ENCODE measurements at regions not wholly inside any gene's neighbourhood (a gene's known extent, or its start where the extent isn't known, plus 50 kb on each side); places are given as distances from the start of the nearest gene placed in this dataset.
"Not testable (repeated sequence)": the region's sequence is repeated elsewhere in the genome, so short reads cannot be mapped to it uniquely, and the experiment has no call there.

DNA sequence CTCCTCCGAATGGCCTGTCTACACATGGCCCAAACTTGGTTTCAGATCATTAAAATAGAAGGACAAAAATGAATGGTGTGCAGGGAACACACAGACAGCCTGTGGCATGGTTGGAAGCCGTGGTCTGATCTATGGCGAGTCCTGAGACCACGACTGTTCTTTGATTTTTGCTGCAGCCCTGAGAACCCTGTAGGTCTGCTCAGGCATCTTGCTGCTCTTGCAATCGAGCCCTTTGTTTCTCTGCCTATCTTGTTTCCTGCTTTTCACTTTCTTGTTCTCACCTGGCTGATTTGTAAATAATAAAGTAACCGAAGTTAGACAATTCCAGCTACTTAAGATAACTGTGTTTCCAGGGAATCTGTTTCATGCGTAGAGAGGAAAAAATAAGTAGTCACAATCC is 54.1 kb upstream of the NBPF9 start:
- DNase-seq (ENCODE audit: low read depth in 2 of 2): not testable (repeated sequence)

DNA sequence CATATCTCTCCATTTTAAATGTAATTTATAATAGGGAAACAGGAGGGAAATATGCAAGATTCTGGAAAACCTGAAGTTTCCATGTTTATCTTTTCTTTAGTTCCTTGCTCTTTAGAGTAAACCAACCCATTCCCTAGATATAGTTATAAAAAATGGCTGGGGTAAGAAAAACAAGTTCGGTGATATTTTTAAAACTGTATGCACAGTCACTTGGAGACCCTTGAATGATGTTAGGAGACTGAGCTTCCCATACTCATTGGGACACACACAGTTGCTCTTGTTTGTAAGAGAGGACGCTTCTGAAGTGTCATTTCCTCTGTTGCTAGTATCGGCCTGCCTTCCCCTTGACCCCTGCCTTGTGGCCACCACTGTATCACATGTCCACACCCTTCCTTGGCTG is 55.0 kb upstream of the NBPF9 start:
- DNase-seq (ENCODE audit: low read depth in 2 of 2): not testable (repeated sequence)

DNA sequence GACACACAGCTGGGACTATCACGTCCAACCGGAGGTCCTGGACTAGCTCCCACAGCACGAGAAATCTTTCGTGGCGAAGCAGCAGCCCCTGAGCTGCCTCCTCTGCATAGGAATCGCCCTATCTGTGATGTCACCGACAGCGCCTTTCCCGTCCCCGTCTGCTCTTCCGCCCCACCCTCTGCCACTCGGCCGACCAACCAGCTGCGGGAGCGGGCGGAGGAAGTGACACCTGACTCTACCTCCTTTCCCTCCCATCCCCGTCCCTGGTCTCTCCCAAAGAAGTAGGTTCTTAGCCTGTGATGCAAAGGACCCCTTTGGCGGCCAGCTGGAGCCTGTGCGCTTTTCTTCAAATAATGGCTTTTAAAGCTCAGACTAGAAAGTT is 59.7 kb upstream of the NBPF9 start:
- DNase-seq (ENCODE audit: low read depth in 2 of 2): not testable (repeated sequence)

DNA sequence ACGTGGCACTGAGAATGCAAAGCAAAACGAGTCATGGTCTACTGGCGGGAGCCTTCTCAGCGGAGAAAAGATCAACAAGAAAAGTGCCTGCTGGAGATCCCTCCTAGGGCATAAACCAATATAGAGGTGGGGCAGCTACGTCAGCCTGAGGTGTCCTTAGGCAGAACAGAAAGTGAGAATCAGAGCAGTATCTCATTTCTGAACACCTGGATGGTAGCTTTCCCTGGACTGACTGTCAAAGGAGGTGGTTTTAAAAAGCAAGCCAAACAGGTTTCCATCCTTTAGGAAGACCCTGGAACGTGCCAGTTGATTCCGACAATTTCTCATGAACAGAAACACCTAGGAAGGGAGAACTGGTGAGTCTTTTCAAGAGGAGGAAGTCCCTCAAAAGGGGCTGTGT is 71.4 kb upstream of the NBPF9 start:
- DNase-seq (ENCODE audit: low read depth in 2 of 2): not testable (repeated sequence)

DNA sequence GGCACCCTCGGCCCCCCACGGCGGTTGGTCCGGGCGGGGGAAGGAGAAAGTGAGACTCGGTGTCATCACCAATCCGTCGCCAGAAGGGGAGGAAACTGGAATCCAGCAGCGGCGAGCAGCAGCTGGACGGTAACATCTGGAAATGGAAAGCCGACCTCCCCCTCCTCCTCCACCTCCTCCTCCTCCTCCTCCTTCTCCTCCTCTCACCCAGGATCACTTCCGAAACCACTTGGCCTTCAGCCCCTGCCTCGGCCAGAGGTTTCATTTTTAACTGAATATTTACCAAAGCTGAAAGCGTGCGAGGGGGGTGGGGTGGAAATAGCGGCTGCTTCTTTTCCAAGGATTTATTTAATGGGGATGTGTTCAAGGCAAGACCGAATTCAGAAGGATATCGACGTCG is 72.5 kb upstream of the NBPF9 start:
- not testable (repeated sequence) for DNase-seq (ENCODE audit: low read depth in 2 of 2)

DNA sequence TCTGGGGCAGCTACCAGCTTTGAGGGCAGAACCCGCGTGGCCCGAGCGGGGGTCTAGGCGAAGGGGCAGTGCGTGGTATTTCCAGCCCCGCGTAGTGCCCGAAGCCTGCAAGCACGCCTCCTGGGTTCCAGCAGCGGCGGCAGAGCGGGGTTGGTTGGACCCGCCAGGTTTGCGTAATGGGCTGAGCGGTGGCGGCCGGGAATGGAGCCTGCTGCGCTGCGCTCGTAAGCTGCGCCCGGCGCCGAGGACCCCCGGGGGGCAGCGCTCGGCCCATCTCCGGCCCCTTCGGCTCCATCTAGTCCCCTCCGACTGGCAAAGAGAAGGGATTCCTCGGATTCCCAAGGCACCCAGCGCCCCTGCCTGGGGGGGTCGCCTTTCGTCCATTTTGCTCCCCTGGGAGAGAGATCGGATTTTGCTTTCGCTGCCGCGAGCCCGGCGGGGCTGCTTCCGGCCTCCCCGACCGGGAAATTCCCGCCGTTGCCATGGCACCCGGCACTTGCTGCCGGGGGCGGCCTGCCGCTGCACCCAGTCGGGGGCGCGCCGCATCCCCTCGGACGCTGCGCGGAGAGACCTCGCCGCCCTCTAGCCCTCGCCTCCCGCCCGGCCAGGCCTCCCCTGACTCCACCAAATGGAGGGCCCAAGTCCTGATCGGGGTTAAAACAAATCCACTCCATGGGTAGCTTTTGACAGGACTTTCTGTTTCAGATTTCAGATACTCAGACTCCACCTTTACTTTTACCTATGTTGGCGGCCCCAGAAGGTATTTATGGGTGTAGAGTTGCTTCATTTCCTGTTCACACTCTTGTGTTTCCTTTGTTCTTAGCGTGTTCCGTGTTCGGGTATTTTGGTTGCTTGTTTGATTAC is 73.3 kb upstream of the NBPF9 start:
- peak in 1 of 2 experiments; percentile 8 for DNase-seq (ENCODE audit: low read depth in 2 of 2)

DNA sequence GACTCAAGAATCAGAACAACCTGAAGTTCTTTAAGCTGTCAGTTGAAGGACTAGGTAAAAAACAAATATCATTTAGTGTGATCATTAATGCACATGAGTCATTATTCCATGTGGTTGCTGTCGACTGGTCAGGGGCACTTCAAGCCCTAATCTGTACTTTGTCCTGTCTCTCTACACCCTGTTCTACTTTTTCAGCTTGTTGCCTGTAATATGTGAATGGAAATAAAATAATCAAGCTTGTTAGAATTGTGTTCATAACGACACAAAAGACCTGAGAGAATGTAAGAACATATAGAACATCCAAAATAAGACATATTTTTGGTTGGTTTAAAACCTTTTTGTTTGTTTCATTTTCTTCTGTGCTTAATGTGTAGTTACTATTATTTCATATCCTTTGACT is 87.4 kb upstream of the NBPF9 start:
- DNase-seq (ENCODE audit: low read depth in 2 of 2): not testable (repeated sequence)

DNA sequence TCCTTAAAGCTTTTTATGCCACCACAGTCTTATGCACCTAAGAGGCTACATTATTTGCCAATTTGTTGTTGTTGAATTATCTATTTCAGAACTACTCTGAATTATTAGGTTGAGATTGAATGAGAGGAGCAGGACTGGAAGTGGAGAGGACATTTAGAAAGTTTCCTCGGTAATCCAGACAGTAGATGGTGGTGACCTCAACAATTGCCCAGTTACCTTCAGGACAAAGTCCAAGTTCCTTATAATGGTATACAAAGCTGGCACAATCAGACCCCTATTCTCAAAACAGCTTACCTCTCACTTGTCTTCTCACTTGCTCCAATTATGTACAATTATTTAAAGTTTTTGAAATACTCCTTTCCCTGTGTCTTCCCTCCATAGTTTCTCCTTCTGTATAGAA is 93.3 kb upstream of the NBPF9 start:
- DNase-seq (ENCODE audit: low read depth in 2 of 2): not testable (repeated sequence)

DNA sequence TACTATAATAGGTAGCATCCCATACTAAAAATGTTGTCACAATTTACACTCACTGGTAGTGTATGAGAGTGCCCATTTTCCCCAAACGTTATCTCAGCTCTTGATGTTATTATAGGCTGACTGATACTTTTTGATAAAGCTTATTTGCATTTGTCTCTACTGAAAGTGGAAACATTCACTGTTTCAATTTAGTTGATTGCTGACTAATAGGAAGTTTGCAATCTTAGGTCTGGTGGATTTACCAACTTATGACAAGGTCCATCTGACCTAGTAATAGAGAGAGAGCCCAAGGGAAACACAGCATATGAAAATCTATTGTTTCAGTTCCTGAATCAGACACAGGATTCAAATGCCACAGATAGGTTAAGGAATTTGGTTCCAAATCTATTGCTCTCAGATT is 97.2 kb upstream of the NBPF9 start:
- DNase-seq (ENCODE audit: low read depth in 2 of 2): not testable (repeated sequence)

DNA sequence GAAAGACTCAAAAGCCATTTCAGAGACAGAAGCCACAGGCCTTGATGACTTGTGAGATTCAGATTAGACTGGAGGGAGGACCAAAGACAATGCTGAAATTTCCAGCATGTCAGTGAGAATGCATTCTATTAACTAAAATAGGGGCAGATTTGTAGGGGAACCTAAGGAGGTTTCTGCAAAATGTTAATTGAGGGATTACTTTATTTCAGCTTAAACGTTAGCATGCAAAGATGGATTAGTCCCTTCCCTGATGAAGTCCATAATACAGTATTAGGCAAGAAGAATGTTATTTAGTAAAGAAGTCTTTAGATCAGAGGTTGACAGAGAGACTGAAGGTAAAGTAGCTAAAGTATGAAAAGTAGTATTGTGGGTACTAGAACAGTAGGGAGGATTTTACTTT is 98.9 kb upstream of the NBPF9 start:
- not testable (repeated sequence) for DNase-seq (ENCODE audit: low read depth in 2 of 2)

DNA sequence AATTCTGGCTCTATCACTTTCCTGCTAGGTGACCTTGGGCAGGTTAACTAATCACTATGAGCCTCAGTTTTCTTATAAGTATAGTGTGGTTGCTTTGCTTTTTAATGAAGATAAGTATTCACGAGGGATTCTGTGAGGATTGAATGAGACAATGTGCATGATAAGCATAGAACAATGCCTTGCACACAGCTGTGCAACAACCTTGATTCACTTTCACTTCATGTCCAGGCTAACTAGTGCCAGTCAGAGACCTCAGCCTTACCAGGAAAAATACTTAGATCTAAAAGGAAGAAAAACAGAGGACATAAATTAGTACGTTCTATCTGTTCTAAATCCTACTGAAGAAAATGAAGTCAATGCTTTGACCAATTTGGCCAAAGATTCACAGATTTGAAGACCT is 101.0 kb upstream of the NBPF9 start:
- not testable (repeated sequence) for DNase-seq (ENCODE audit: low read depth in 2 of 2)

DNA sequence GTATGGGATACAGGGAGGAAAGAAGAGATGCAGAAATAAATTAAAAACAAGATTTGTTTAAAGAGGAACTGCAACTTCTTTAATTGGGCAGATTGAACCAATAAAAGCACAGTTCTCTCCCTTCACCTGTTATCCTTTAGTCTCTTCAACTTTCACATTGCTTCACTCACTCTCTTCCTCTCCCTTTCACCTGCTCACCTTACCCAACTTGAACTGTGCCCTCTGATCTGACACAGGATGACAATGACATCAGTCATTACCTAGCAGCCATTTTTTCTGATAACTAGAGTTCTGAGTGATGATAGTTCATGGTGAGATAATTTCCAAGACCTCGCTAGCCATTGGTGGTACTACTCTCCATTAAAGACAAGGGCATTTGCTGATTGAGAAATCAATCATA is 105.5 kb upstream of the NBPF9 start:
- DNase-seq (ENCODE audit: low read depth in 2 of 2): not testable (repeated sequence)

DNA sequence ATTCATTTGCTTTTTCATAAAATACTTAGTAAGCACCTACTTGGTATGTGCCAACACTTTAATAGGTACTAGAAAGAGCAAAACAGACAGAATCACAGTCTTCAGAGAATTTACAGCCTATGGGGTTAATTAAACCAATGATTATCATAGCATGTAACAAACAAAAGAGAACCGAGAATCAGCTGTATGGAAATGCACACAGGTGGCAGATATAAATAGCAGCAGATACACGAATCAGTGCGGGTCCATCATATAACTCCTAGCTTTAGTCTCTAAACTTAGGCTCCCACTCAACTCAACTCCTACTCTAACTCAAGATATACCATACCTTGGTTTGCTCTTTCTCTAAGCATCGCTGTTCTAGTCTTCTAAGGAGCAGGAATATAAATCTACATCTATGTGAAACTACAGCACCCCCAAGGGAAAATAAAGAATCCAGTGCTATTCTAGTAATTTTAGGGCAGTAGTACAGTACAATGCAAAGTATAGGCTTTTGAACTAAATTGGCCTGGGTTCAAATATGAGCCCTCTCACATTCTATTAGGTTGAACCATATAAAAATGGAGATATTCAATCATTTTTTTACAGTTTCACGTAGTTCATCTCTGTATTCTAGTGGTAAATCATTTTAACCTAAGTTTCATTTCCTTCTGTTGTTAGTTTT is 108.5 kb upstream of the NBPF9 start:
- not testable (repeated sequence) for DNase-seq (ENCODE audit: low read depth in 2 of 2)

DNA sequence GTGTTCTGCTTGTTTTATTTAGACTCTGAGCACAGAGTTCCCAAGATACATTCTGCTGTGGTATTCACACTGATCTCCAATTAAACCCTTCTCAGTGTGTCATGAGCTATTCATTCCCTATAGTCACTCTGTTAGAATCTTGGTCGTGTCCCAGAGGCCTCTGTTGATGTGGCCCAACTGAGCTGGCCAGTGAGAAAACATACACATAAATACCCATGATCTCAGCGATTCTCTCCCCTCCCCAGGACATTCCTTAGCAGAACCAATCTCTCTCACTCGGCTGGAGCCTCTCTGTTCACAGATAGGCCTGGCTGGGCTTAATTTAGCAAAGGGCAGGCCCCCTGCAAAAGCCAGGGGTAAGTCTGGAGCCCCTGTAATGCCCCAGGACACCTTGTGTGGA is 109.6 kb upstream of the NBPF9 start:
- DNase-seq (ENCODE audit: low read depth in 2 of 2): not testable (repeated sequence)

DNA sequence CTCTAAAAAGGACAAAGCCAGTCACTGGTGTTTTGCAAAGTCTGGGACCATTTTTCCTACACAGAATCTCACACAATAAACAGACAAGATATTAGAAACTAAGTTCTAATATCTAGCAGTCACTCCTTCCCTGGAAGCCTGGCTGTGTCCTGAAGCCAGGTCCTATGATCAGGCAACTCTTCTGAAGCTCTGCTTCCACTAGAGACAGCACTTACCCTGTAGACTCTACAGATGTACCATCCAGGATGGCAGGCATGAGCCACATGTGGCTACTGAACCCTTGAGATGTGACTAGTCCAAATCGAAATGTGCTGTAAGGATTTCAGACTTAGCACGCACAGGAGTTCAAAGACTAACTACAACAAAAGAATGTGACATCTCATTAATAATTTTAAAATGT is 110.3 kb upstream of the NBPF9 start:
- not testable (repeated sequence) for DNase-seq (ENCODE audit: low read depth in 2 of 2)

DNA sequence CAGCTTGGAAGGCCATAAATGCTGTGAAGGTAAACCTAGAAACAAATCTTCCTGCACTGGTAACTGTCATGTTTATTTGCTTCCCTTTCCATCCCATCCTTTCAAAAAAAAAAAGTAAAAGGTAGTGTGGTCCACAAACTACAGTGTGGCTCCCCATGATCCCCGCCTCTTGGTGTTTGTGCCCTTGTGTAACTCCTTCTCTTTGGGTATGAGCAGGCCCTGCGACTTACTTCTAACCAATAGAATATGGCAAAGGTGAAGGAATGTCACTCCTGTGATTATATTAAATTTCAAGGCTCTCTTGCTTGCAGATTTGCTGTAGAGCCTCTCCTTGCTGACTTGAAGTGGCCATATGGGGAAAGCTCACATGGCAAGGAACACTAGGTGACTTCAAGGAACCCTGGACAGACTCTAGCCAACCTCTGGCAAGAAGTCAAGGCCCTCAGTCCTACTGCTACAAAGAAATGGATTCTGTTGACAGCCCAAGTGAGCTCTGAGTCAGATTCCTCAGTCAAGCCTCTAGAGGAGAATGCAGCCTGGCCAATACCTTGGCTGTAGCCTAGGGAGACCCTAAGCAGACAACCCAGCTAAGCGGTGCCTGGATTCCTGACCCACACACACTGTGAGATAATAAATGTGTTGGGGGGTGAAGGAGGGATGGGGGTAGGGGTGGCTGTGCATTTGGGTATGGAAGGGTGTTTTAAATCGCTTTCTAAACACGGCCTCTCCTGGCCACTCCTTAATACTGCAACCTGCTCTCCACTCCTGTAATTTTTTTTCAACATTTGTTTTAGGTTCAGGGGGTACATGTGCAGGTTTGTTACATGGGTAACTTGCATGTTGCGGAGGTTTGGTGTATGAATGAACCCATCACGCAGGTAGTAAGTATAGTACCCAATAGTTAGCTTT is 115.0 kb upstream of the NBPF9 start:
- not testable (repeated sequence) for DNase-seq (ENCODE audit: low read depth in 2 of 2)

DNA sequence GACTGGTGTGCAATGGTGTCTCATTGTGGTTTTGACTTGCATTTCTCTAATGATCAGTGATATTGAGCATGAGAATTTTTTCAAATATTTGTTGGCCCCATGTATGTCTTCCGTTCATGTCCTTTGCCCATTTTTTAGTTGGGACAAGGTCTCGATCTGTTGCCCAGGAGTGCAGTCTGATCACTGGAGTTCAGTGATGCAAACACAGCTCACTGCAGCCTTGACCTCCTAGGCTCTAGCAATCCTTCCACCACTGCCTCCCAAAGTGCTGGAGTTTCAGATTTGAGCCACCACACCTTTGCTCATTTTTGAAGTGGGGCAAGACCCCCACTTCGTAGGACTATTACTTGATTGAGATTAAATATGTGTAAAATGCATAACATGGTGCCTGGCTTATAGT is 116.2 kb upstream of the NBPF9 start:
- not testable (repeated sequence) for DNase-seq (ENCODE audit: low read depth in 2 of 2)

DNA sequence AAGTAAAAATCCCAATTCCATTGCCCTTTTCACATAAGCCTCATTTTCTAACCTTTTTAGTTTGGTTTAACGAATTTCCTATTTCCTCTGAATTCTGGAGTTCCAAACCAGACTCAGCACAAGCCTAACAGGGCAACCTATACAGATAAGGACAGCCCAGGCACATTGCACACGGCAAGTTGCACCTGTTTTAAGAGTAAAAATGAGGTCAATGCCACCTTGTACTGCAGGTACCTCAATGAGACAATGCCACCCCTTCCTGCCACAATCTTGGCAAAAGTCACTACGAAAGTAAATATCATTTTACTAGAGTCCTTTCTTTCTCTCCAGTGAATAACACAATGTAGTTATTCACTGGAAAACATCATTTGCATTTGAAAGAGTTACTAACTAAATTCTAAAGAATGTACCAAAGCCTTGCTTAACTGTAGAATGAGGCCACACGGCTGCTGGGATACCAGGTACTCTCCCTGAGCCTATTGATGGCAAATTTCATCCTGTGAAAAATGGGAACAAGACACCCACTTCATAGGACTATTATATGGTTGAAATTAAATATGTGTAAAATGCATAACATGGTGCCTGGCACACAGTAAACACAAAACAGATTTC is 117.2 kb upstream of the NBPF9 start:
- DNase-seq (ENCODE audit: low read depth in 2 of 2): not testable (repeated sequence)

DNA sequence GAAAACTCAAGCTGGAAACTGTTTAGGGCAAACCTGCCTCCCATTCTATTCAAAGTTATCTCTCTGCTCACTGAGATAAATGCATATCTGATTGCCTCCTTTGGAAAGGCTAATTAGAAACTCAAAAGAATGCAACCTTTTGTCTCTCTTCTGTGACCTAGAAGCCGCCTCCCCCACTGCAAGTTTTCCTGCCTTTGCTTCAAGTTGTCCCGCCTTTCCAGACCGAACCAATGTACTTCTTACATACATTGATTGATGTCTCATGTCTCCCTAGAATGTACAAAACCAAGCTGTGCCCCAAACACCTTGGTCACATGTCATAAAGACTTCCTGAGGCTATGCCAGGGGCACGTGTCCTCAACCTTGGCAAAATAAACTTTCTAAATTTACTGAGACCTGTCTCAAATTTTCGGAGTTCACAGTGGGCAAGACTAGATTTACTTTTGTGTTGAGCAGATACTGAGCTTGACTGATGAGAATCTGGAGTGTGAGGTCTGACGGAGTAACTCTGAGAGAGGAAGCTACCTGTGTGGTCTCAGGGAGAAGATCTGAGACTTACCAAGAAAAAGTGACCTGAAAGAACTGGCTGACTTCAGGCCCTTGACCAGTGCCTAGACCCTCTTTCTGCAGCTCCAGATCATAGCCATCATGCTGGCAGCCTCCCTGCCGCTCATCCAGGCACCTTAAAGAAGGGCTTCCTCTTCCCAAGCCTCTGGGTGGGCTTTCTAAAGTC is 124.7 kb upstream of the NBPF9 start:
- DNase-seq (ENCODE audit: low read depth in 2 of 2): not testable (repeated sequence)

DNA sequence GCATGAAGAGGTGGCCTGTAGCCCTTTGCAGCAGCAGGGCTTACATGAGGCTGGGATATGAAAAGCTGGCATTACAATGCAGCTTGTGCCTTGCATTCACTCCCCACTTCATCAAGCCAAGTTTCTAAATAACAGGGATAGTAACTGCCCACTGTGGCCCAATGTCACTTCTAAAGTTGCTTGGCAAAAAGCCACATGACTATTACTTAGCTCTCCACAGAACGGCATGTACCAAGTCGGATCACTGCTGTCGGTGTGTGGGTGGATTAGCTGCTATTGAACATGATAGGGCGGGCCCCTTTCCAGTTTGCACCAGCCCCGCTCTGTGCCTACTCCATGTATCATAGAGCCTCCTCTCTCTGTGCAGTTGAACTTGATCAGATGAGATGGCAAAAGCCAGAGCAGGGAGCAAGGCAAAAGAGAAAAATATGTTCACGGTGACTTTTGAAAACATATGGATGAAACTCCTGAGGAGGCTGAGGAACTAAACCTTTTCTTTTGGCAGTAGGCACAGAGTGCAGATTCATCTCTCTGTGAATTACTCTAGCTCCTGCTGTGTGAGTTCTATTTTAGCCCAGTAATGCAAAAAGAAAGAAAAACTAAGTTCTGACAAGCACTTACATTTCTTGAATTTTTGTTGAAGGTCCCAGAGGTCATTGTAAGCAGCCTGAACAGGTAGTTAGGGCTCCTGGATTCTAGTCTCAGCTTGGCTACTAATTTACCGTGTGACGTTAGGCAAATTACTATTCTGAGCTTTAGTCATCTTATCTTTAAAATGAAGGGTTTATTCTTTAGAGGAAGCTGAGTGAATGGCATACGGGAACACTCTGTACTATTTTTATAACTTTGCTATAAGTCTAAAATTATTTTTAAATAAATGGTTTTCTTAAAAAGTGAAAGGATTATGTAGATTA is 125.6 kb upstream of the NBPF9 start:
- not testable (repeated sequence) for DNase-seq (ENCODE audit: low read depth in 2 of 2)
